HCT116 (cell line): ENCODE measurements at regions not wholly inside any gene's neighbourhood (a gene's known extent, or its start where the extent isn't known, plus 50 kb on each side); places are given as distances from the start of the nearest gene placed in this dataset.

Experiments used
- ATAC-seq: fragments of 200-7000 bp; cut with Tn5 transposase; 2 replicates; pipeline ENCODE4 v1.9.1; 2020; ENCODE audit warnings: mild to moderate bottlenecking, moderate library complexity
- BruUV-seq: library from RNA; stranded (reverse); fragments of 400-500 nt; replicated peaks from 2 replicates; lab custom pipeline; 2021; lab: Mats Ljungman, UMichigan
- CTCF ChIA-PET: fragments of 300-600 bp; sonication (Branson Sonifier 250); formaldehyde crosslinking; loops from one replicate; lab custom pipeline; 2021; ENCODE audit warnings: antibody characterized with exemption; lab: Charles Lee
- POLR2A ChIA-PET: fragments of 300-600, 350-600 bp; sonication (Branson Sonifier 250); formaldehyde crosslinking; loops from one replicate; lab custom pipeline; 2021; ENCODE audit warnings: antibody characterized with exemption; lab: Charles Lee
- RAD21 ChIA-PET, 2 experiments: fragments of 300-600 bp; sonication (Branson Sonifier 250); formaldehyde crosslinking; loops; one replicate each; lab custom pipeline; 2023; ENCODE audit warnings: low total read pairs in 2 of 2; ENCODE audit not compliant: uncharacterized antibody in 2 of 2, unreplicated experiment in 2 of 2, low non-redundant PET in 1 of 2; lab: Charles Lee
- DNase-seq: peaks from one replicate; pipeline ENCODE4 v3.0.0-alpha.2; 2010; ENCODE audit warnings: low read depth, low spot score
- H2AFZ ChIP-seq: fragments of 200-600 bp; shearing (Covaris generic), sonication (generic); 2 replicates; pipeline ENCODE4 v1.6.1; 2017; ENCODE audit warnings: low read depth, mixed run types, mixed read lengths, antibody characterized with exemption, low read length; ENCODE audit not compliant: poor library complexity, severe bottlenecking
- H3K27ac ChIP-seq: 2 replicates; pipeline ENCODE4 v1.5.1; 2012; ENCODE audit warnings: low read depth, low read length
- H3K27me3 ChIP-seq: fragments of 200-600 bp; sonication (generic); 2 replicates; pipeline ENCODE4 v1.6.1; 2016; ENCODE audit warnings: mixed run types, low read length, mixed read lengths; ENCODE audit not compliant: insufficient read depth
- H3K36me3 ChIP-seq, 2 experiments: fragments of 200-500 bp in 1 of 2; fragments of 200-600 bp in 1 of 2; sonication (Bioruptor generic) in 1 of 2; sonication (generic) in 1 of 2; 2 replicates each; pipeline versions ENCODE4 v1.5.1 to v1.6.1; 2014 to 2016; ENCODE audit warnings: low read length in 2 of 2, inconsistent platforms in 1 of 2, mixed read lengths in 1 of 2, mixed run types in 1 of 2; ENCODE audit not compliant: insufficient read depth in 2 of 2, control insufficient read depth in 1 of 2
- H3K4me1 ChIP-seq, 2 experiments: fragments of 200-600 bp in 1 of 2; sonication (generic) in 1 of 2; 2 replicates each; pipeline versions ENCODE4 v1.5.1 to v1.6.1; 2012 to 2017; ENCODE audit warnings: low read length in 2 of 2, inconsistent platforms in 1 of 2, mild to moderate bottlenecking in 1 of 2, mixed read lengths in 1 of 2, mixed run types in 1 of 2, moderate library complexity in 1 of 2; ENCODE audit not compliant: insufficient read depth in 2 of 2, control insufficient read depth in 1 of 2
- H3K4me2 ChIP-seq: fragments of 200-600 bp; sonication (generic); 2 replicates; pipeline ENCODE4 v1.6.1; 2017; ENCODE audit warnings: mixed run types, low read length, mixed read lengths
- H3K4me3 ChIP-seq, 2 experiments: fragments of 200-600 bp in 1 of 2; sonication (generic) in 1 of 2; replicated peaks in 1 of 2; 2 replicates each; pipeline ENCODE4 v1.5.1; 2011 to 2016; ENCODE audit warnings: low read length in 2 of 2, control low read depth in 1 of 2, low read depth in 1 of 2, mild to moderate bottlenecking in 1 of 2, mixed read lengths in 1 of 2, mixed run types in 1 of 2
- H3K79me2 ChIP-seq: fragments of 200-600 bp; sonication (generic); 2 replicates; pipeline ENCODE4 v1.6.1; 2017; ENCODE audit warnings: mild to moderate bottlenecking, mixed run types, low read length, moderate library complexity, mixed read lengths; ENCODE audit not compliant: insufficient read depth
- H3K9ac ChIP-seq: fragments of 200-600 bp; sonication (generic); 2 replicates; pipeline ENCODE4 v1.6.1; 2016; ENCODE audit warnings: low read length, mixed read lengths
- H3K9me2 ChIP-seq: fragments of 200-600 bp; sonication (generic), shearing (Covaris generic); 2 replicates; pipeline ENCODE4 v1.6.1; 2017; ENCODE audit warnings: mixed run types, mild to moderate bottlenecking, moderate library complexity; ENCODE audit not compliant: insufficient read depth
- H3K9me3 ChIP-seq, 2 experiments: fragments of 200-500 bp in 1 of 2; fragments of 200-600 bp in 1 of 2; sonication (Bioruptor generic) in 1 of 2; sonication (generic) in 1 of 2; 2 replicates each; pipeline ENCODE4 v1.6.1; 2014 to 2017; ENCODE audit warnings: low read length in 2 of 2, mixed read lengths in 2 of 2, inconsistent platforms in 1 of 2, low read depth in 1 of 2, mild to moderate bottlenecking in 1 of 2, mixed run types in 1 of 2, moderate library complexity in 1 of 2; ENCODE audit not compliant: control insufficient read depth in 1 of 2, insufficient read depth in 1 of 2
- H4K20me1 ChIP-seq: fragments of 200-600 bp; sonication (generic), shearing (Covaris generic); 2 replicates; pipeline ENCODE4 v1.6.1; 2017; ENCODE audit warnings: mixed run types, mild to moderate bottlenecking, moderate library complexity; ENCODE audit not compliant: insufficient read depth
- CBX3 ChIP-seq: IDR thresholded peaks from 2 replicates; pipeline ENCODE4 v1.6.1; 2012; ENCODE audit warnings: low read depth
- CEBPB ChIP-seq: IDR thresholded peaks from 2 replicates; pipeline ENCODE4 v1.6.1; 2012; ENCODE audit warnings: low read depth
- EZH2 ChIP-seq: fragments of 200-600 bp; sonication (generic); IDR thresholded peaks from 2 replicates; pipeline ENCODE4 v1.6.1; 2017; ENCODE audit warnings: antibody characterized with exemption, mixed run types
- FOSL1 ChIP-seq: IDR thresholded peaks from 2 replicates; pipeline ENCODE4 v1.6.1; 2012; ENCODE audit warnings: low read depth
- POLR2A ChIP-seq: IDR thresholded peaks from 2 replicates; pipeline ENCODE4 v1.7.0; 2011; ENCODE audit warnings: borderline replicate concordance; ENCODE audit not compliant: insufficient read depth, insufficient read length; ENCODE audit errors: extremely low read depth
- RAD21 ChIP-seq: IDR thresholded peaks from 2 replicates; pipeline ENCODE4 v1.6.1; 2012; ENCODE audit warnings: low read depth, mild to moderate bottlenecking
- SP1 ChIP-seq: IDR thresholded peaks from 2 replicates; pipeline ENCODE4 v1.6.1; 2012; ENCODE audit warnings: low read depth
- ZFX ChIP-seq: fragments of 450-650 bp; IDR thresholded peaks from 2 replicates; pipeline ENCODE4 v1.6.1; 2017
- ZNF274 ChIP-seq: fragments of 200-500 bp; sonication (Bioruptor generic); IDR thresholded peaks from 2 replicates; pipeline ENCODE4 v1.6.1; 2014; ENCODE audit warnings: mild to moderate bottlenecking, low read depth, low read length, inconsistent platforms
- intact Hi-C: fragments of 100-400 bp; cut with micrococcal nuclease; formaldehyde crosslinking; loops from 2 replicates; pipeline ENCODE4 v1.10.0; 2022
- TF ChIP-seq, protein P1 (sequence below): IDR thresholded peaks from 2 replicates; pipeline ENCODE4 v1.6.1; 2012

DNA sequence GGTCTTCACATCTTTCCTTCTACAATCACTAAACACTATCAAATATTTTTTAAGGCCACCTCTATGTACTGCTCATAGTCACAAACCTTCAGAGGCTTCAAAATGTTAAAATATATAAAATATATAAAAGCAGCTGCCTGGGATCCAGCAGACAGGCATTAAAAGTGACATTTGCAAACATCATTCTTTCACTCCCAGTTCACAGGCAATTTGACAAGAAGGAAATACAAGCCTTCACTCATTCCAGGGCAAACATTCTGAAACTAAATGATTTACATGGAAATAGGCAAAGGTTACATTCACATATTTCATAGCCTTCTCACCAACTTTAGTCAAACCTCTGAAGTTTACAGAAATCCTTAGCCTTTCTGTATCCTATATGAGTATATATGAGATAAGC is 266.3 kb downstream of the TBL1XR1 start:
- no peak overlapping the region for H3K4me2 ChIP-seq
- CTCF ChIA-PET, result no interaction called here
- no peaks in the 10 kb centered on the region for H3K79me2 ChIP-seq
- POLR2A ChIA-PET, result no interaction called here
- no peak overlapping the region for H2AFZ ChIP-seq
- no peaks in the 10 kb centered on the region for H3K27me3 ChIP-seq
- H3K27ac ChIP-seq, result no peak overlapping the region
- H4K20me1 ChIP-seq, result no peaks in the 10 kb centered on the region
- H3K36me3 ChIP-seq, result no peaks in the 10 kb centered on the region
- no peaks in the 10 kb centered on the region for H3K4me1 ChIP-seq
- RAD21 ChIA-PET, result no interaction called here
- no peak overlapping the region for H3K9ac ChIP-seq
- no peak for ATAC-seq
- intact Hi-C loops, result no loop called here
- no peaks in the 10 kb centered on the region for H3K9me3 ChIP-seq
- no peaks in the 10 kb centered on the region for H3K9me2 ChIP-seq
- TF ChIP-seq CEBPB (no peak), EZH2 (no peak), RAD21 (no peak), SP1 (no peak)
- TF ChIP-seq, all 23 proteins: peak for 0
- DNase-seq, result no peak
- no TSS peak for BruUV-seq
- H3K4me3 ChIP-seq, result no peak overlapping the region

DNA sequence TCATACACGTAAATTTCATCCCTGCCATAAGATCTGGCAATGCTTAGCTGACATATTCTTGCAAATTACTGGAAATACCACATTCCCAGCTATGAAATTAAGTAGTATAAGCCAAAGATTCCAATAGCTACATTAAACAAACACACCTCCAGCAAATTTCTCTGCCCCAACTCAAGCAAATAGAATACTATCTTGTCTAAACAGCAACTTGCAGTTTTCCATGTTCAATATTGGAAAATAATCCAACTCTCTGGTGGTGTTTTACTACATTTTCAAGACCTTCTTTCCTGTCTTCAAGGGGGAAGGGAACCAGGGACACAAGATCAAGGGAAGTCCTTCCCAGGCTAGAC is 268.7 kb downstream of the TBL1XR1 start:
- Histone ChIP-seq H3K9ac (no peak overlapping the region), H2AFZ (no peak overlapping the region), H3K36me3 (no peaks in the 10 kb centered on the region), H3K79me2 (no peaks in the 10 kb centered on the region), H4K20me1 (no peaks in the 10 kb centered on the region), H3K27me3 (no peaks in the 10 kb centered on the region), H3K9me3 (no peaks in the 10 kb centered on the region), H3K4me1 (no peaks in the 10 kb centered on the region), H3K4me2 (no peak overlapping the region), H3K9me2 (no peaks in the 10 kb centered on the region), H3K4me3 (no peak overlapping the region), H3K27ac (no peak overlapping the region)
- intact Hi-C loops, result no loop called here
- no peak for ATAC-seq
- no TSS peak for BruUV-seq
- no peak for TF ChIP-seq CBX3
- TF ChIP-seq SP1, result no peak
- TF ChIP-seq POLR2A, result no peak
- TF ChIP-seq ZFX, result no peak
- no peak for TF ChIP-seq EZH2
- TF ChIP-seq FOSL1, result no peak
- TF ChIP-seq ZNF274, result no peak
- TF ChIP-seq, protein P1, sequence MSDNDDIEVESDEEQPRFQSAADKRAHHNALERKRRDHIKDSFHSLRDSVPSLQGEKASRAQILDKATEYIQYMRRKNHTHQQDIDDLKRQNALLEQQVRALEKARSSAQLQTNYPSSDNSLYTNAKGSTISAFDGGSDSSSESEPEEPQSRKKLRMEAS, result no peak
- no peak for DNase-seq
- ChIA-PET CTCF (interaction anchor here (0.7 to 1.9 kb wide), 2 partner anchors 10 to 126 kb away, joined by 4 to 9 read pairs; no protein-coding TSS in a partner anchor), POLR2A (no interaction called here), RAD21 (no interaction called here)
